Skin of body (tissue), 1 donor: ENCODE measurements at regions not wholly inside any gene's neighbourhood (a gene's known extent, or its start where the extent isn't known, plus 50 kb on each side); places are given as distances from the start of the nearest gene placed in this dataset.

Experiments
- DNase-seq: peaks from one replicate; lab custom pipeline; 2025; lab: John Stamatoyannopoulos, UW

DNA sequence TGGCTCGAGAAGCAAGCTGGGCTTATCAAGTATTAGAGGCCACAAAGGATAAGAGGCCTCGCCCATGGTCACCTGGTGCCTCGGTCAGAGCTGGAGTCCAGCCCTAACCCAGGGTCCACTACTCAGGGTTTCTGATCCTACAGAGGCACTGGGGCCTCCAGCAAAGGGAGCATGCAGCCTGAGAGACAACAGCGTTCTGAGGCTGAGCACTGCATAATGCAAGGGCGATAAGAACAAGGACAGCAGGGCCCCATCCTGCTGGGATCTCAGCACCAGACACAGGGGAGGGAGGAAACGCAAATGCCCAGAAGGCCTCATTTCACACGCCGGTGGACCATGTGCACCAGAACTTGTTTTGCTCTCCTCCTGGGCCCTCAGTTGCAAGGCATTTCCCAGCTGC, 63.0 kb downstream of the C5orf15 start:
- no peak for DNase-seq

DNA sequence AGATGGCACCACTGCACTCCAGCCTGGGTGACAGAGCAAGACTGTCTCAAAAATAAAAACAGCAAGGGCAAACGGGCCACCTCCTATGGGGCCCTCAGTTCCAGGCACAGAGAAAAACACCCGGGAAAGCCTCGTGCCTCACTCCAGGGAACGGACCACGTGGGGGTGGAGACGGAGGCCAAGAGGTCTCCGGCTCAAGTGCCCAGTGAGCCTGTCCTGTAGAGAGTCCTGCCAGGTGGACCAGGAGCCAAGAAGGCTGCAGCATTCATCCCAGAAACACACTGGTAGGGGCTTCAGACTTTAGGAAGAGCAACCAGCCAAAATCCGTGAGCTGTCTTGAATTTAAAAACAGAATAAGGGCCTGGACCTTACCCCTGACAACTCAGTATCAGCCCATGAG, 63.8 kb downstream of the C5orf15 start:
- no peak for DNase-seq

DNA sequence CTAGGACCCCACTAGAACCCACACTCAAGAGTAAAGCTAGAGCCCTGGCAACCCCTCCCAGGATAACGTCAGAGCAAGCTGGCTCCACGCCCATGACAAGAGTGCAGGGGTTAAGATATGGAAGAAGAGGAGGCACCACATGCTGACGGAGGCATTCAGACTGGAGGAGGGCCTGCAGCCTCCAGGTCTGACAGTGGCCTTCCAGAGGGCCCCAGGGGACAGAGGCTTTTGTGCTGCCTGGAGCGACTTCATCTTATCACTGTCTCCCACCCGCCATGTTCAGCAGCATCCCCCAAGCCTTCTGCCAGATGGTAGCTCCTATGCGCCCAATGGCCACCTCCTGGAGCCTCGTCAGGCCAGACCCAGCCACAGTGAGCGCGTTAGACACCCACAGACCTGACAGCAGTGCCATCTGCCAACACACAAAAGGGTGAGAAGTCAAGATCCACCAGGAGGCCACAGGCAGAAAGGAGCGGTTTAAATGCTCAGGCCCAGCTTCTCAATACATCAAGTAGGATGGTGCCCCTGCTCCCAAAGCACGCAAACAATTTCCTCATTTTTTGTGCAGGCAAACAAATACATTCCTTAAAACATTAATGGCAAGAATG, 65.8 kb downstream of the C5orf15 start:
- DNase-seq, result no peak

DNA sequence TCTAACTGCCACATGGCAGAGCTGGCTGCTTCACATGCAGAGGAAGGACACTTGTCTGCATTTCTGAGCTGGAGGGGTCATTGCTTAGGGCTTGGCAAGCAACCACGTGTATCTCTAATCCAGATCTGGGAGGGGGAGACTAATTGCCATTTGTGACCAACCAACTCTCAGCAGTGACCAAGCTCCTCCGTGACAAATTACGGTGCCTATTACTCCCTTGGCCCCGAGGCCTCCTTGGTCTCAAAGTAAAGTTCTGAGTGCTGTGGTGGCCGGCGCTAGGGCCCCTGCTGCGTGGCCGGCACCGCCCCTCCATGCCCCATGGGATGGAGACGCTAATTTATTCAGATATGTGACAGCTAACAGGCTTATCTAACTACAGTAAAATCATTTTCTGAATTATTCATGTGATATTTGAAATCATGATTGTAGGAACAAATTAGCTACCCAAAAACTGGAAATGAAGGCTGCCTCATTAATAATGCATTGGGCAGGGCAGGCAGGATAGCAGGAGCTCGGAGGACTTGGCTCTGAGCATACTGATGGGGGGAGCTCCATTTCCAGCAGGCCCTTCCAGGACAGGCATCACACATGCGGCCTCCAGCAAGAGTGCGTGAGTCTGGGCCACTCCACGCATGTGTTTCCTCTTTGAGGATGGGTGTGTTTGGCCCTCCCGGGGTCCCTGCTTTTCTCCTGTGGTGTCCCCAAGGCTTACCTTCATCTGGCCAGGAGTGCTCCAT, 67.7 kb downstream of the C5orf15 start:
- no peak for DNase-seq

DNA sequence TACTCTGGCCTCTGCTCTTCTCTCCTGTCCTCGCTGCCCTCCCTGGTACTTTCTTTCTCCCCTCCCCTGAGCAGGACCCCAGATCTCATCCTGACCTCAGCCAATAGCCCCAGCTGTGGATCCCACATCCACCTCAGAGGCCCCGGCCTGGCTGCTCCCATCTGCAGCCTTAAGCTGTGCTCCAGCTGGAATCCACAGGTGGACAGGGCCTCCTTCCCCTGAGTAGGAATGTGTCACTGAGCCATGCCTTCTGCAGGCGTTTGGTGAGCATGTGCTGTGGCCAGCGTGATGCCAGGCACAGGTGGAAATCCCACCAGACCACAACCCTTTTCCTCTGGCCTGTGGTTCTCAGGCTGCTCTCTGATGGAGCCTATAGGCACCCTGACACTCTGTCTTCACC, 68.9 kb downstream of the C5orf15 start:
- DNase-seq, result no peak

DNA sequence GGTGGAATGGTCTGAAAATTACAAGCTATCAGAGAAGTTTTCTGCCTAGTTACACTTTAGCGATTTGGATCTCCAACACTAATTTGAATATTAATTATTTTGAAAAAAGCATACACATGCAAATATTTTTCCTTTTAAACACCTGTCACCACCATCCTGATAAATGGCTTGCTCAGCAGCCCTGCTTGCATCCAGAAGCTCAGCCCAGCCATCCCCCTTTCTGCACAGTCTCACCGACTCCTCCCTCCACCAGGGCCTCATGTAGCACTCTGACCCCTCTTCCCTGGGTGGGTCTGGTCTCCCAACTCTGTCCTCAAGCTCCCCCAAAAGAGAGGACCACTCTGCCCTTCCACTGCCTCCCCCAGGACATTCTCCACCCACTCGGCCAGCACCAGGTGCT, 70.0 kb downstream of the C5orf15 start:
- no peak for DNase-seq

DNA sequence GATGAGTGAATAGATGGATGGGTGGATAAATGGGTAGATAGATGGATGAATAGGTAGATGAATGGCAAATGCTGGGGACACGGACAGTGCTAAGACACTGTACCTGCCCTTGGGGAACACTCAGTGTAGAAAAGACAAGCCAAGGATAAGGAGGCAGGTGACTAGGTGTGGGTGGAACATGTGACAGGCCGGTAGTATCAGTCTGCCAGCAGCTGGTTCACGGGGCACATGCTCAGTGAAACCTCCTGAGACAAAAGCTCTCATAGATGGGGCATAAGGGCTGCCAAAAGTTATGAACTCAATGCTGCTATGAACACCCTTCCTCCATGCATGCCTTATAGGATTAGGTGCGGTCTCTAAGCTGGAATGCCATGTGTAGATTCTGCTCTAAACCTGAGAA, 71.0 kb downstream of the C5orf15 start:
- DNase-seq, result no peak

DNA sequence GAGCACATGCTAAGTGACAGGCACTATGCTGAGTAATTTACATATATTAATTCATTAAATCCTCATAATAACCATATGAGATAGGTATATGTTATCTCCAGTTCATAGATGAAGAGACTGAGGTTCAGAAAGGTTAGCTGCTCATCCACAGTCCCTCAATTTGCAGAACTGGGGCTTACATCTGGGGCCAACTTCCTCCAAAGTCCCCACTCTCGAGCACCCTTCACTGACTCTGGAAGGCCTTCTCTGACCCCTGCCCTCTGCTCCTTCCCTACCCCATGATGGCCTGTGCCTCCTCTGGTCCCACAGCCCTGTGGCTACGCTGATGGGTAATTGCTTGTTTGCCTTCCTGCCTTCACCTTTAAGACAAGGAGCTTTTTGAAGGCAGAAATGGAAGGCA, 71.6 kb downstream of the C5orf15 start:
- DNase-seq, result no peak

DNA sequence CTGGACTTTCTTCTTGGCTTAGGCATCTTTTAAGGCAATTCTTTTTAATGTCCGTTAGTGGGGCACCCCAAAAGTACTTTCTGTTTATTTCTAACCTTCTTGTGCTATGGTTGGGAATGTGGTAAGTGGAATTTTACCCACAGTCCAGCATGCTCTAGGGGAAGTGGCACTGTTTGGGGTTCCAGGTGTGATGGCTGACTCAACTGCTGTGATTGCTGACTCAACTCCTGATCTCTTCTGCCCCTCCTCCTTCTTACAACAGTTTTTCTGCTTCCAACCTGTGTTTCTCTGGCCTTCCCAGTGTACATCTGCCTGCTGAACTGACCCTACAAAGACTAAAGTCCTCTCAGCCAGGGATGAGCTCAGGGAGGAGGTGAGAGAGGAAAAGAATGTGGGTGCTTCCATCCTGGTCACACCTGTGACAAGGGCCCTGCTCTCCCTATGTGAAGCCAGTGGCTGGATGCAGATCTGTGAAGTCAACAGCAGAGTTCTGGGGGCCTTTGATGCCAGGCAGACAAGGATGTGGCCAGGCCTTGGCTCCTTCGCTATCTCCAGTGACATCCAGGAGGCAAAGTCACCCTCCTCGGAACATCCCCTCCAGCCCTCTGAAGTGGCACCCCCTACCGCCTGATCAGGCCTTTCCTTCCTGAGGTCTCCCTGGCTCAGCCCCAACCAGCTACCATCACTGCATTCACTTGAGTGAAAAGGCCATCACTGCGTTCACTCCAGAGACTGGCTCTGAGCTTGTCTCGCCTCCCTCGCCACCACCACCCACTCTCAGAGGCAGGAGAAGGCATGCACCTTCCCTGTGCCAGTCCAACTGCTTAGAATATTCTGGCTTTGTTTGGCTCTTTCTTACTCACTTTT, 72.2 kb downstream of the C5orf15 start:
- no peak for DNase-seq

DNA sequence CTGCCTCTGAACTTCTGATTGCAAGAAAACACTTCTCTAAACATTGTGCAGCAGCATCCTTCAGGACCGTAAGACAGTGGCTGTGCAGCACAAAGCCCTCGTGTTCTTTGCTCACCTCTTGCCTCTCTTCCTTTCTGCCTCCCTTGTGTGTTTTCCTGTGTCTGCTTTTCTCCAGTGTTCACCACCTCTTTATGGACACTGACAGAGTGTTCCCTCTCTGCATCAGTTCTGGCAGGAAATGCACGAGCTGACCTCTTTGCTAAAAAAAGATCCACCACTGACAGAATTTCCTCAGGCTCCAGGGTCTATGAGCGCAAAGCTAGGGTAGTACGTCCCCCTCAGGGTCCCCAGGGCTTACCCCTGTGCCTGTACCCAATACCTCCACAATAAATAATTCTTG, 74.3 kb downstream of the C5orf15 start:
- DNase-seq, result no peak

DNA sequence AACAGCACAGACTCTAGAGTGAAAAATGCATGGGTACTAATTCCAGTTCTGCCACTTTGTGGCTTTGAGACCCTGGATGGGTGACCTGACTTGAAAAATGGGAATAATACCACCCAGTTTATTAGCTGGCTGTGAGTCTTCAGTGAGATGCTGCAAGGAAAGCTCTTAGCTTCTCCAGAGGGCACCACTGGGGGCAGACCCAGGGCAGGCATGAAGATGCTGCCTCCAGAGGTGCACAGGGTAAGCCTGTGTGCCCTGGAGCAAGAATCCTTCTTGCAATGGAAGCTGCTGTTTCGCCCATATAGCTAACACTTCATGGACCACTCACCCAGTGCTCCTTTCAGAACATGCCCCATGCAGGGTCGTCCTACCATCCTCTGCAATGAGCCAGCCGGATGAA, 75.7 kb downstream of the C5orf15 start:
- DNase-seq, result no peak

DNA sequence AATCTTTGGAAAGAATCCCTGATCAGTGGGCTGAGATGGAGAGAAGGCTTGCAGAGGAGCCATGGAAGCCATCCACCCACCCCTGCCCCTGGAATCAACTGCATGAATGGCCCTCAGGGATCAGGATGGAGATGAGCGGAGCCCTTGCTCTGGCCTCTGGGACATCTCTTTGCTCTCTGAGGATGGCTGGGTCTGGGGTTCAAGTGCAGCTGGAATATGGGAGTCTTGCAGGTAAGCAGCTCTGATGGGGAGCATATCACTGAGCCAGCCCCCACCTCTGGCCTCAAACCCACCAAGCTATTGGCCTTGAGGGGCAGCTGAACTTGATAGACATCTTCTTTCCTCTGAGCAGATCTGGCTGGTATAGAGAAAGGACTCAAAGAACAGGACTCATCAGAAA, 76.1 kb downstream of the C5orf15 start:
- no peak for DNase-seq

DNA sequence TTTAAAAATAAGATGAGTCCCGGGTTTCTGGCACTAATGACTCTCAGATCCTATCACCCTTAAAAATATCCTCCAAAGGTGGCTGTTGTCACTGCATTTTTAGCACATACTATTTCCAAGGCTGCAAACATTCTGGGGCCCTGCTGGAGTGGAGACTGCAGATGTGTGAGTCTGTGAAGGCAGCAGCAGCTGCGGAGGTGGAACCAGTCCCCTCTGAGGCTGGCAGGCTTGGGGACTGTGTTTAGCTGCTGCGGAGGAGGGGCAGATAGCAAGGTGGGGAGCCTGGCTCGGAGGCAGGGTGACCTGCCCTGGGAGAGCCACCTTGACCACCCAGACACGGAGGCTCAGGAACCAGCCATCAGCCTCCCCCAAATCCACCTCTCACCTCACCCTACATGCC, 77.0 kb downstream of the C5orf15 start:
- DNase-seq, result no peak

DNA sequence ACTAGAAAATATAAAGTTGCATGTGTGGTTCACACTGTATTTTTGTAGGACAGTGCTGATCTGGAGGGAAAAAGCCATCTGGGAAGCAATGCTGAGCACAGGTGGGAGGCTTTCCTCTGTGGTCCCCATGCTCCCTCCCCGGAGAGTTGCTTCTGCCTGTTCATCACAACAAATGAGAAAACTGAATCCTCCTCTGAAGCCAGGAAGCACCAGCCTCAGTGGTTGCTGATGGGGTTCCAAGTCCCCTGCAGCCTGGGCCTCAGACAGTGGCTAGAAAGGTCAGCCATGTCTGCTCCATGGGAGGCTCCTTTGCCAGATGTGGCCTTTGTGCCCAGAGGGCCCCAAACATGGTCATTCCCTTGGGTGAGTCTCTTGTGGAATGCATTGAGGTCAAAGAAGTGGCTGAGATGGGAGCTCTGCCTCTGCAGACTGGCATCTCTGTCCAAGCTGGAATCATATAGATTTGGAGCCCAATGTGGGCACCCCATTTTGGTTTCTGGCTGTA, 77.6 kb downstream of the C5orf15 start:
- no peak for DNase-seq

DNA sequence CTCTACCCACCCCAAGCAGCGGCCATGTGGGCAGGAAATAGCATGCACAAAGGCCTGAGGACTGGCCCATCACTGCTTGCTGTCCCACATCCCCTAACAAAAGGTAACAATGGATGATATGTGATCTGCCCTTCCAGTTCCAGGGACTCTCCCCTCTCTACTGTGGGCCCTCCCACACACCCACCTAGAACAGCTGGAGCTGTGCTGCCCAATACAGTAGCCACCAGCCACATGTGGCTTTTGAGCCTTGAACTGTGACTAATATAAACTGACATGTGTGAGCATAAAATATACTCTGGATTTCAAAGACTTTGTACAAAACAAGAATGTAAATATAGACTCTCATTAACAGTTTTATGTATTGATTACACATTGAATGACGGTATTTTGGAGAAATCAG, 78.1 kb downstream of the C5orf15 start:
- DNase-seq, result no peak

DNA sequence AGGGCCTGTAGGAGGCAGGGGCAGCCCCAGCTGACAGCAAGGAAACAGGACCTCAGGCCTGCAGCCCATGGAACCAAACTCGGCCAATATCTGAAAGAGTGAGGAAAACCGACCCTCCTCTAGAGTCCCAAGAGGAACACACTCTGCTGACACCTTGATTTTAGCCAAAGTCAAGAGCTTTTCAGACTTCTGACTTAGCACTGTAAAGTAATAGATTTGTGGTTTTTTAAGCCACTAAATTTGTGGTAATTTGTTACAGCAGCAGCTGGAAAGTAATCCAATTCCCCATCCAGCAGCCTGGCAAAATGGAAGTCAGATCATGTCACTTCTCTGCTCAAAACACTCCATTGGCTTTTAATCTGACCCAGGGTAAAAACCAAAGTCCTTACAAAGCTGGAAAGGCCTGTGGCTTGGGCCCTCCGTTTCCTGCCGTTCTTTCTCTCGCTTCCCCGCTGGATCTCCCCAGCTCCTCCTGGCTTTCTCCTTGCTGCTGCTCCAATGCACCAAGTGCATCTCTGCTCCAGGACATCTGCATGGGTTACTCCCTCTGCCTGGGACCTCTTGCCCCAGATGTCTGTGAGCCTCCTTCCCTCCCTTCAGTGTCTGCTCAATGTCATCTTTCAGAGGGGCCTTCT, 79.0 kb downstream of the C5orf15 start:
- DNase-seq, result no peak

DNA sequence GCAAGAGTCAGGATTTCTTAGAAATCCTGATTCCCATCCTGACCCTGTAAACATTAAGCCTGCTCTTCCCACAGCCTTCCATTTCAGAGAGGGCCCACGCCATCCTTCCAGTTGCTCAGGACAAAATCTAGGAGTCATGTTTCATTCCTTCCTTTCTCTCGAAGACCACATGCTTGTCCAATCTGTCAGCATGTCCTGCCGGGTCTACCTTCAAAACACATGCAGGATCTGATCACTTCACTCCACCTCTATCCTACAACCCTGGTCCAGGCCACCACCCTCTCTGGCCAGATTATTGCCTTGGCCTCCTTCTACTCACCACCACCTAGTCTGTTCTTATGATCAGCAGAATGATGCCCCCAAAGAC, 79.8 kb downstream of the C5orf15 start:
- DNase-seq, result no peak

DNA sequence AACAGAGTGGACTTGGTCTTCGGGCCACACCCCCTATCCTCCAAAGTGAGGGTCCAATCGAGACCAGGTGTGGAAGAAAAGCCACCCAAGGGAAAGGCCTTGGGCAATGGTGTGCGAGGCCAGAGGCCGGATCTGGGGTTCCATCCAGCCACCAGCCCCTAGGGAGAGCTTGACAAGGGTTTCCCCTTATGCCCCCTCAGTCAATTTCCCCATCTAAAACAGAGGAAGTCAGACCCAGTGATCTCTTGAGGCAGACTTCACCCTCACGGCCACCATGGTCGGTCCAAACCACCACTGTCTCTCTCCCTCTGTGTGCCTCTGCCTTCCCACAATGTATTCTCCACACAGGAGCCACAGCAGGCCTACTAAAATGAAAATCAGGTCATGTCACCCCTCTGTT, 82.9 kb downstream of the C5orf15 start:
- no peak for DNase-seq

DNA sequence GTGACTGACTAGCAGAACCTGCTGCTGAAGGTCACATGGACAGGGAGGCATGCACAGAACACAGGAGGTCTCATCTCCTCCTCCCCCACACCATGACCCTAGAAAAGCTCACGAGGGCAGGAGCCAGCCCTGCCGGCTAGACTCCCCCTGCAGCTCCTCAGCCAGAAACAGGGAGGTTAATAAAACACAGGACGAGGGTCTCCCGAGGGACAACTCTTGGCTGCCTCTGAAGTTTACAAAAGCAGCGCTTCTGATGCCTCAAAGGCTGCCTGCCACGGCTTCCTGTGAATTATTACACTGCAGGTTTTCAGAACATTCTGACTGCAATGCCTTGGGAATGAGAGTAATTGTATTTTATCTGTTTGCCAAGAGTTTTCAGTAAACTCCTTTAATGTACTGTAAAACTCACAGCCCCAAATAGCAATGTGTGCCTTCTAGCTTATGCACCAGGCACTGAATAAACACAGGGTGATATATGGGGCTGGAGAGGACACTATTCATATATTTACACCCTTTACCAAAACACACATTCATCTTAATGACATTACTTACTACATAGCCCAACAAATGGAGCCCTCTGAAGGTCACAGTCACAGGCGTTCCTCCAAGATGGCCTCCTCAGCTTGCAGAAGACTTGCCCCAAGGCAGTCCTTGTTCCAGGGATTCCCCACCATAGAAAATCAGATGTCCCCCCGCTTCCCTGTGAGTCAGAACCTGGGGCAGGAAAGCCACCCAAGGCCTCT, 83.7 kb downstream of the C5orf15 start:
- DNase-seq, result peak; percentile 16

DNA sequence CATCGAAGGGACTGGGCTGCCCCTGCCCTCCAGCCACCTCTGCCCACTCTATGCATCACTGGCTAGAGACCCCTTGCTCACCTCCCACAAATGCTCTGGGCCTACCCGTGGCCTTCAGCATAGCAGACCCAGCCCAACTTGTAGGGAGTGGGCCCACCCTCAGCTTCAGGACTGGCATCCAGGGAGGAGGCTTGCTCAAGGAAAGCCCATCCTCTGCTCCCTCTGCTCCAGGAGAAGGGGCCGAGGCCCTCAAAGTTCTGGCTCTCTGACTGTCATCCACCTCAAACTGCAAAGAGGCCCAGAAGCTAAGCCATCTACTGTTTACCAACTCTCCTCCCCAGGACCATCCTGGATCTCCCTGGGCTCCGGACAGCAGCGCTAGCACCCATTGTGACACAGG, 84.5 kb downstream of the C5orf15 start:
- no peak for DNase-seq

DNA sequence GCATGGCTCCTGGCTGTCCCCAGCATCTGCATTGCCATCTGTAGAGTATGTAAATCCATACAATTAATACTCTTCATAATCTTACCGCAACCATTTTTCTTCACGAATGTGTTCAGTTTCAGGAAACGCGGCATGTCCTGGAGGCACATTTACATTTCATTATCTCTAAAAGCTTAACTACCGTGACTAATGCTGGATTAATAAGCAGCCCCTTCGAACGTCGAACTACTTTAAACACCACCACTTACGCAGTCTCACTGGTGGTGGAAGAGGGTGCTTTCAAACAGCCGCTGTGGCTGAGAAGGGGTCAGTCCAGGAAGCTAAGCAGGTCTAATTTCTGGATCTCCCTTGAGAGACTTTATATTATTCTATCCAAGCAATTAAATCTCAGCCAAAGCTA, 85.6 kb downstream of the C5orf15 start:
- DNase-seq, result no peak

DNA sequence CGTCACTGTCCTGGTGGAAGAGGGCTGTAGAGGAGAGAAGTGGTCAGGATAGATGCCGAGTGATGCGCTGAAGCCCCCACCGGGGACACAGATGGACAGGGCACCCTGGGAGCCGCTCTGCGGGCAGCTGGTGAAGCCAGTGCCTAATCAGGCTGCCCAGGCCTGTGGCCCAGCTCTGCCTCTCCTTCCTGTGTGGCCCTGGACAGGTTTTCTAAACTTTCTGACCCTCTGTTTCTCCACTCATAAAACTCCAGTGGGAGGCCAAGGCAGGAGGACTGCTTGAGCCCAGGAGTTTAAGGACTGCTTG, 86.1 kb downstream of the C5orf15 start:
- DNase-seq, result no peak
